Suppressor macrophage (primary cell): ENCODE measurements at regions not wholly inside any gene's neighbourhood (a gene's known extent, or its start where the extent isn't known, plus 50 kb on each side); places are given as distances from the start of the nearest gene placed in this dataset.
"Not testable (repeated sequence)": the region's sequence is repeated elsewhere in the genome, so short reads cannot be mapped to it uniquely, and the experiment has no call there.

Source experiments
- DNase-seq, 4 experiments: peaks; one replicate each; pipeline ENCODE4 v3.0.0-alpha.2; 2020 to 2022

GRCh38 chr5:117013280-117013877, 438.8 kb upstream of the SEMA6A start:
- no peak for DNase-seq

- no peak for DNase-seq
Measured at GRCh38 chr5:117010574-117010973, 436.0 kb upstream of the SEMA6A start.

GRCh38 chr5:116998024-116998423, 423.4 kb upstream of the SEMA6A start:
- no peak for DNase-seq

- DNase-seq, result no peak
Measured at GRCh38 chr5:116992681-116993080, 418.1 kb upstream of the SEMA6A start.

GRCh38 chr5:116989995-116990394, 415.4 kb upstream of the SEMA6A start:
- no peak for DNase-seq

GRCh38 chr5:116982035-116982434, 407.4 kb upstream of the SEMA6A start:
- no peak for DNase-seq

GRCh38 chr5:116980581-116980980, 406.0 kb upstream of the SEMA6A start:
- no peak for DNase-seq

GRCh38 chr5:116976767-116977166, 402.1 kb upstream of the SEMA6A start:
- no peak for DNase-seq

- no peak for DNase-seq
Measured at GRCh38 chr5:116971131-116971530, 396.5 kb upstream of the SEMA6A start.

- DNase-seq, result no peak
Measured at GRCh38 chr5:116970318-116970717, 395.7 kb upstream of the SEMA6A start.

- DNase-seq, result no peak
Measured at GRCh38 chr5:116964438-116964837, 389.8 kb upstream of the SEMA6A start.

GRCh38 chr5:116961021-116961420, 386.4 kb upstream of the SEMA6A start:
- no peak for DNase-seq

- DNase-seq, result no peak
Measured at GRCh38 chr5:116959843-116960242, 385.2 kb upstream of the SEMA6A start.

- no peak for DNase-seq
Measured at GRCh38 chr5:116953251-116953930, 378.8 kb upstream of the SEMA6A start.

GRCh38 chr5:116951219-116951618, 376.6 kb upstream of the SEMA6A start:
- no peak for DNase-seq

GRCh38 chr5:116947691-116948528, 373.3 kb upstream of the SEMA6A start:
- peak; percentile 53 to 70 (median 56) for DNase-seq

GRCh38 chr5:116945613-116946382, 371.2 kb upstream of the SEMA6A start:
- DNase-seq, result not testable (repeated sequence)

GRCh38 chr5:116944183-116944582, 369.6 kb upstream of the SEMA6A start:
- no peak for DNase-seq

- DNase-seq, result no peak
Measured at GRCh38 chr5:116942622-116943021, 368.0 kb upstream of the SEMA6A start.

GRCh38 chr5:116939641-116940040, 365.0 kb upstream of the SEMA6A start:
- DNase-seq, result no peak

GRCh38 chr5:116938488-116938887, 363.9 kb upstream of the SEMA6A start:
- DNase-seq, result no peak

GRCh38 chr5:116935561-116936162, 361.0 kb upstream of the SEMA6A start:
- no peak for DNase-seq
